SU-DHL-6 (cell line): ENCODE measurements at regions not wholly inside any gene's neighbourhood (a gene's known extent, or its start where the extent isn't known, plus 50 kb on each side); places are given as distances from the start of the nearest gene placed in this dataset.

Experiments
- EZH2phosphoT487 ChIP-seq: fragments of 200-600 bp; sonication (generic), shearing (Covaris generic); conservative IDR thresholded peaks from 2 replicates; pipeline ENCODE4 v1.6.1; 2018; ENCODE audit warnings: mild to moderate bottlenecking, antibody characterized with exemption, low read length, moderate library complexity, mixed read lengths
- TF ChIP-seq, protein P1 (sequence below): fragments of 200-600 bp; sonication (generic); IDR thresholded peaks from one replicate; pipeline ENCODE4 v1.5.1; 2017; ENCODE audit warnings: antibody characterized with exemption, mild to moderate bottlenecking, low read length, moderate library complexity; ENCODE audit not compliant: insufficient read depth, poor library complexity, severe bottlenecking

DNA sequence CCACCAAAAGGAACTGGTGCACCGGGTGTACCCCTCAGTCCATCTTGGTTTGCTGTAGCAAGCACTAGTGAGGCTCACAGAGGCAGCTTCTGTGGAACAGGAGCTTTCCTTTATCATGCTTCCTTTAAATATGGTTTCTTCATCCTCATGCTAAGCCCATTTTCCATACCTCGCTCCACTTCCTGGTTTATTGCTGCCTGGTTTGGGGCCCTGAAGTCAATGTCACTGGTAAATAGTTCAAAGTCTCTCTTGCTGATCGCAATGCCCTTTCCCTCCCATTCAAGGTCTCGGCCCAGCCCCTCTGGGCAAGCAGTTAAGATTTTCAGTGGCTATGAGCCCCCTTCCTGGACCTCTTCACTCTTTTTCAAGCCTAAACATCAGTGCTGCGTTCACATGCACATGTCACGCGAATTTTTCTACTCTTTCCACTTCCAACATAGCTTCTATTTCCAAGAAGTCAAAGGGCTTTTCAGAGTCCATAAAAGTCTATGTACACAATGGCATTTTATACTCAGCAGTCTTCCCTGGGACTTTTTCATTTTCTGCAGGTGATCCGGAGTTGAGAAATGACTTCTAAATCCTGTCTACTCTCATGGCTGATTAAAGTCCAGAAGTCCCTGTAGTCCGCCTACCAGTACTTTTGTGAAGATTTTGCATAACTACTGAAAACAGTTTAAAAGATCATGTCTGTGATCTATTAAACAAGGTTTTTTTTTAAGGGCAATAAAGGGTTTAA lies 323.8 kb upstream of the ZFHX3 start:
- TF ChIP-seq, protein P1, sequence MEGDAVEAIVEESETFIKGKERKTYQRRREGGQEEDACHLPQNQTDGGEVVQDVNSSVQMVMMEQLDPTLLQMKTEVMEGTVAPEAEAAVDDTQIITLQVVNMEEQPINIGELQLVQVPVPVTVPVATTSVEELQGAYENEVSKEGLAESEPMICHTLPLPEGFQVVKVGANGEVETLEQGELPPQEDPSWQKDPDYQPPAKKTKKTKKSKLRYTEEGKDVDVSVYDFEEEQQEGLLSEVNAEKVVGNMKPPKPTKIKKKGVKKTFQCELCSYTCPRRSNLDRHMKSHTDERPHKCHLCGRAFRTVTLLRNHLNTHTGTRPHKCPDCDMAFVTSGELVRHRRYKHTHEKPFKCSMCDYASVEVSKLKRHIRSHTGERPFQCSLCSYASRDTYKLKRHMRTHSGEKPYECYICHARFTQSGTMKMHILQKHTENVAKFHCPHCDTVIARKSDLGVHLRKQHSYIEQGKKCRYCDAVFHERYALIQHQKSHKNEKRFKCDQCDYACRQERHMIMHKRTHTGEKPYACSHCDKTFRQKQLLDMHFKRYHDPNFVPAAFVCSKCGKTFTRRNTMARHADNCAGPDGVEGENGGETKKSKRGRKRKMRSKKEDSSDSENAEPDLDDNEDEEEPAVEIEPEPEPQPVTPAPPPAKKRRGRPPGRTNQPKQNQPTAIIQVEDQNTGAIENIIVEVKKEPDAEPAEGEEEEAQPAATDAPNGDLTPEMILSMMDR, result no peak
- no peak for TF ChIP-seq EZH2phosphoT487
